Osteocyte (in vitro differentiated cells): ENCODE measurements at regions not wholly inside any gene's neighbourhood (a gene's known extent, or its start where the extent isn't known, plus 50 kb on each side); places are given as distances from the start of the nearest gene placed in this dataset.

Source experiments
- DNase-seq: peaks from one replicate; pipeline ENCODE4 v3.0.0; 2021; ENCODE audit warnings: mixed read lengths; ENCODE audit not compliant: unreplicated experiment; ENCODE audit errors: extremely low spot score
- H3K27ac Mint-ChIP-seq: one replicate; pipeline ENCODE4 v1.8.0; 2021; ENCODE audit warnings: mild to moderate bottlenecking, mixed read lengths; ENCODE audit not compliant: unreplicated experiment
- H3K27me3 Mint-ChIP-seq: one replicate; pipeline ENCODE4 v1.8.0; 2021; ENCODE audit warnings: mixed read lengths; ENCODE audit not compliant: unreplicated experiment
- H3K36me3 Mint-ChIP-seq: one replicate; pipeline ENCODE4 v1.8.0; 2021; ENCODE audit warnings: mixed read lengths; ENCODE audit not compliant: unreplicated experiment
- H3K4me1 Mint-ChIP-seq: one replicate; pipeline ENCODE4 v1.8.0; 2021; ENCODE audit warnings: mixed read lengths; ENCODE audit not compliant: unreplicated experiment
- H3K4me3 Mint-ChIP-seq: one replicate; pipeline ENCODE4 v1.8.0; 2021; ENCODE audit warnings: mild to moderate bottlenecking, moderate library complexity, mixed read lengths; ENCODE audit not compliant: unreplicated experiment
- H3K9me3 Mint-ChIP-seq: one replicate; pipeline ENCODE4 v1.8.0; 2021; ENCODE audit warnings: mixed read lengths; ENCODE audit not compliant: unreplicated experiment
- CTCF ChIP-seq: fragments of 200-600 bp; sonication (generic); IDR thresholded peaks from 2 replicates; pipeline ENCODE4 v1.5.0; 2021; ENCODE audit warnings: antibody characterized with exemption, mild to moderate bottlenecking, moderate library complexity

DNA sequence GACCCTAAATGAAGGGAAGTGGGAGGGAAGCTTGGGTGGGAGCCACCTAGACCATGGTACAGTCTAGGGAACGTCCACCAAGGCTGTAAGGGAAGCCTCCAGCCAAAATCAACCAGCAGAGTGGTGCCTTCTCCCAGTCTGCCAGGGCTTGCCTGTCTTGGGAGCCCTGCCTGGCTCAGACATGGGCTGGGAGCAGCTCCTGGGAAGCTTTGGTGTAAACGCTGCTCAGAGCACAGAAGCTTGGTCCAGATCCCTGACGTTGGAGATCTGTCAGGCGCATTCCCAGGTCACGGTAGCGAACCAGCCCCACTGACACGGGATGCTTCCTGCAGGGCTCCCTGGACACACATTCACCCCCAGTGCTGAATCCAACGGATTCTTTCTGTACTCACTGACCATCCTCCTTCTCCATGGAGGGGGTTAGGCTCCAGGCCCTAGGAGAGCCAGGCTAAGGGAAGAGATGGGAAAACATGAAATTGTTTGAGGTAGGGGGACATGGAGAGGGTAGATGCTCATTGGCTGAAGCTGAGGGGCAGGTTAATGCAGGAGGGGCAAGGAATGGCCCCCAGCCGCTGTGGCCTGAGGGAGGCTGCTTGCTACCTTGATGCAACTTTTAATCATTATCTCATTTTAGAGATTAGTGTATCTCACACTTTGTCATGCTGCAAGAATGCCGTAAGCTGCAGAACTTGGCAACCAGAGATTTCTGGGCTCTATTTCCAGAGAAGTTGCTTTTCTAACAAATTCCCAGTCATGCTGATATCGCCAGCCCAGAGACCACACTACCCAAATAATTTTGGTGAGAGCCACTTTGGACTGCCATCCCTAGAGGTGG is 195.8 kb downstream of the UQCRFS1 start:
- Mint-ChIP-seq H3K36me3 (no peaks in the 10 kb centered on the region), H3K27ac (no peak overlapping the region), H3K4me3 (no peak overlapping the region), H3K4me1 (no peaks in the 10 kb centered on the region), H3K27me3 (peaks cover 21% of the 10 kb centered on the region), H3K9me3 (no peaks in the 10 kb centered on the region)
- DNase-seq, result no peak
- TF ChIP-seq CTCF, result no peak

DNA sequence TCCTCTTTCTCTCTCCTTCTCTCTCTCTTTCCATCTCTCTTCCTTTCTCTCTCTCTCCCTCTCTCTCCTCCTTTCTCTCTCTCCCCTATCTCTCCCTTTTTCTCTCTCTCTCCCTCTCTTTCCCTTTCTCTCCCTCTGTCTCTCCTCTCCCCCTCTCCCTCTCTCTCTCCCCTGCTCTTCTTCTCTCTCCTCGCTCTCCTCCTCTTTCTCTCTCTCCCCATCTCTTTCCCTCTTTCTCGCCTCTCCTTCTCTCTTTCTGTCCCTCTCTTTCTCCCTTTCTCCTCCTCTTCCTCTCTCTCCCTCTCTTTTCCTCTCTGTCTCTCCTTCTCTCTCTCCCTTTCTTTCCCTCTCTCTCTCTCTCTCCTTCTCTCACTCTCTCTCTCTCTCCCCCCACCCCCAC is 196.6 kb downstream of the UQCRFS1 start:
- H3K9me3 Mint-ChIP-seq, result no peaks in the 10 kb centered on the region
- no peak overlapping the region for H3K27ac Mint-ChIP-seq
- H3K4me1 Mint-ChIP-seq, result no peaks in the 10 kb centered on the region
- TF ChIP-seq CTCF, result no peak
- no peak for DNase-seq
- H3K36me3 Mint-ChIP-seq, result no peaks in the 10 kb centered on the region
- H3K4me3 Mint-ChIP-seq, result no peak overlapping the region
- H3K27me3 Mint-ChIP-seq, result peaks cover 21% of the 10 kb centered on the region

GRCh38 chr19:29015569-29015968 is 197.4 kb downstream of the UQCRFS1 start:
- Mint-ChIP-seq H3K36me3 (no peaks in the 10 kb centered on the region), H3K9me3 (no peaks in the 10 kb centered on the region), H3K4me3 (no peak overlapping the region), H3K4me1 (no peaks in the 10 kb centered on the region), H3K27me3 (peaks cover 21% of the 10 kb centered on the region), H3K27ac (no peak overlapping the region)
- no peak for DNase-seq
- no peak for TF ChIP-seq CTCF

GRCh38 chr19:29014857-29015436 is 198.0 kb downstream of the UQCRFS1 start:
- TF ChIP-seq CTCF, result no peak
- no peak for DNase-seq
- Mint-ChIP-seq H3K27ac (no peak overlapping the region), H3K4me1 (no peaks in the 10 kb centered on the region), H3K4me3 (no peak overlapping the region), H3K36me3 (no peaks in the 10 kb centered on the region), H3K9me3 (no peaks in the 10 kb centered on the region), H3K27me3 (peaks cover 21% of the 10 kb centered on the region)

- DNase-seq, result no peak
- Mint-ChIP-seq H3K9me3 (no peaks in the 10 kb centered on the region), H3K4me1 (no peaks in the 10 kb centered on the region), H3K36me3 (no peaks in the 10 kb centered on the region), H3K27me3 (peaks cover 21% of the 10 kb centered on the region), H3K4me3 (no peak overlapping the region), H3K27ac (no peak overlapping the region)
- TF ChIP-seq CTCF, result no peak
Measured at GRCh38 chr19:29013988-29014387, 199.0 kb downstream of the UQCRFS1 start.
